Mammary epithelial cell (primary cell): ENCODE measurements at regions not wholly inside any gene's neighbourhood (a gene's known extent, or its start where the extent isn't known, plus 50 kb on each side); places are given as distances from the start of the nearest gene placed in this dataset.

ENCODE experiments used
- EZH2 ChIP-seq: IDR thresholded peaks from 2 replicates; pipeline ENCODE4 v1.6.1; 2012; ENCODE audit warnings: low read length, inconsistent platforms, borderline replicate concordance
- TF ChIP-seq, protein P1 (sequence below), 2 donors: IDR thresholded peaks in 1 of 2; conservative IDR thresholded peaks in 1 of 2; 2 replicates each; pipeline ENCODE4 v1.5.1; 2011 to 2012; ENCODE audit warnings: inconsistent platforms in 2 of 2, low read length in 2 of 2, mild to moderate bottlenecking in 2 of 2, control low read depth in 1 of 2, low read depth in 1 of 2; ENCODE audit not compliant: insufficient read depth in 1 of 2; ENCODE audit errors: extremely low read depth in 1 of 2

DNA sequence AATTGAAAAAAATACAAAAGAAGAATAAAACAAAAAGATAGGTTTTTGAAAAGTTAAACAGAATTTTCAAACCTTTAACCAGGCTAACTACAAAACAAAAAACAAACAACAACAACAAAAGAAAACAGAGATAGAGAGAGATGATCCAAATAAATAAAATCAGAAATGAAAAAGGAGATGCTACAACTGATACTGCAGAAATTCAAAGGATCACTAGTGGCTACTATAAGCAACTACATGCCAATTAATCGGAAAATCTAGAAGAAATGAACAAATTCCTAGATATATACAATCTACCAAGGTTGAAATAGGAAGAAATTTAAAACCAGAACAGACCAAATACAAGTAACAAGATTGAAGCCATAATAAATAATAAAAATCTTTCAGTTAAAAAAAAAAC is 326.8 kb upstream of the VSTM2A start:
- TF ChIP-seq, protein P1, sequence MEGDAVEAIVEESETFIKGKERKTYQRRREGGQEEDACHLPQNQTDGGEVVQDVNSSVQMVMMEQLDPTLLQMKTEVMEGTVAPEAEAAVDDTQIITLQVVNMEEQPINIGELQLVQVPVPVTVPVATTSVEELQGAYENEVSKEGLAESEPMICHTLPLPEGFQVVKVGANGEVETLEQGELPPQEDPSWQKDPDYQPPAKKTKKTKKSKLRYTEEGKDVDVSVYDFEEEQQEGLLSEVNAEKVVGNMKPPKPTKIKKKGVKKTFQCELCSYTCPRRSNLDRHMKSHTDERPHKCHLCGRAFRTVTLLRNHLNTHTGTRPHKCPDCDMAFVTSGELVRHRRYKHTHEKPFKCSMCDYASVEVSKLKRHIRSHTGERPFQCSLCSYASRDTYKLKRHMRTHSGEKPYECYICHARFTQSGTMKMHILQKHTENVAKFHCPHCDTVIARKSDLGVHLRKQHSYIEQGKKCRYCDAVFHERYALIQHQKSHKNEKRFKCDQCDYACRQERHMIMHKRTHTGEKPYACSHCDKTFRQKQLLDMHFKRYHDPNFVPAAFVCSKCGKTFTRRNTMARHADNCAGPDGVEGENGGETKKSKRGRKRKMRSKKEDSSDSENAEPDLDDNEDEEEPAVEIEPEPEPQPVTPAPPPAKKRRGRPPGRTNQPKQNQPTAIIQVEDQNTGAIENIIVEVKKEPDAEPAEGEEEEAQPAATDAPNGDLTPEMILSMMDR (conservative IDR thresholded peaks at IDR 0.05 in 1 of 2, IDR thresholded peaks at IDR 0.05 in 1 of 2; ENCODE audit: extremely low read depth in 1 of 2, insufficient read depth in 1 of 2, low read depth in 1 of 2, low read length in 2 of 2), result no peak
- no peak for TF ChIP-seq EZH2
